Endodermal cell (in vitro differentiated cells): ENCODE measurements at regions not wholly inside any gene's neighbourhood (a gene's known extent, or its start where the extent isn't known, plus 50 kb on each side); places are given as distances from the start of the nearest gene placed in this dataset.

Experiments
- DNase-seq: peaks from one replicate; pipeline ENCODE4 v3.0.0-alpha.2; 2017
- H3K27ac ChIP-seq: 2 replicates; pipeline ENCODE4 v1.5.1; 2013; ENCODE audit warnings: mild to moderate bottlenecking, low read depth, low read length, moderate library complexity
- H3K27me3 ChIP-seq: 2 replicates; pipeline ENCODE4 v1.6.1; 2013; ENCODE audit warnings: mild to moderate bottlenecking, low read length, moderate library complexity; ENCODE audit not compliant: insufficient read depth, control insufficient read depth, poor library complexity, severe bottlenecking
- H3K36me3 ChIP-seq: 2 replicates; pipeline ENCODE4 v1.7.0; 2013; ENCODE audit warnings: mild to moderate bottlenecking, low read length, moderate library complexity; ENCODE audit not compliant: control insufficient read depth, insufficient read depth
- H3K4me1 ChIP-seq: one replicate; pipeline ENCODE4 v1.7.0; 2013; ENCODE audit warnings: low read length; ENCODE audit not compliant: control insufficient read depth, insufficient read depth
- H3K4me3 ChIP-seq: 2 replicates; pipeline ENCODE4 v1.5.1; 2013; ENCODE audit warnings: mild to moderate bottlenecking, low read length, moderate library complexity
- H3K9ac ChIP-seq: 2 replicates; pipeline ENCODE4 v1.6.1; 2013; ENCODE audit warnings: mild to moderate bottlenecking, low read length, moderate library complexity; ENCODE audit not compliant: poor library complexity, severe bottlenecking; ENCODE audit errors: extremely low read depth
- H3K9me3 ChIP-seq: 2 replicates; pipeline ENCODE4 v1.6.1; 2013; ENCODE audit warnings: mild to moderate bottlenecking, low read length, moderate library complexity; ENCODE audit not compliant: control insufficient read depth
- H3K27ac Mint-ChIP-seq: 2 replicates; pipeline ENCODE4 v1.8.0; 2020; ENCODE audit warnings: mixed read lengths
- H3K27me3 Mint-ChIP-seq: 2 replicates; pipeline ENCODE4 v1.8.0; 2021; ENCODE audit warnings: mild to moderate bottlenecking, mixed read lengths; ENCODE audit not compliant: insufficient read depth
- H3K36me3 Mint-ChIP-seq: 2 replicates; pipeline ENCODE4 v1.8.0; 2020; ENCODE audit warnings: low read depth, mixed read lengths
- H3K4me1 Mint-ChIP-seq: 2 replicates; pipeline ENCODE4 v1.8.0; 2020; ENCODE audit warnings: mixed read lengths
- H3K4me3 Mint-ChIP-seq: 2 replicates; pipeline ENCODE4 v1.8.0; 2020; ENCODE audit warnings: mild to moderate bottlenecking, moderate library complexity, mixed read lengths
- H3K9me3 Mint-ChIP-seq: 2 replicates; pipeline ENCODE4 v1.8.0; 2020; ENCODE audit warnings: mild to moderate bottlenecking, mixed read lengths
- CTCF ChIP-seq: fragments of 200-600 bp; sonication (generic); conservative IDR thresholded peaks from 2 replicates; pipeline ENCODE4 v1.5.0; 2021; ENCODE audit warnings: antibody characterized with exemption, mild to moderate bottlenecking
- WGBS, 2 experiments: methylation state at CpG; one replicate each; pipeline versions ENCODE4 v1.1.5 to v1.1.7; 2013; ENCODE audit warnings: missing lambda C conversion rate in 2 of 2, mixed read lengths in 1 of 2; ENCODE audit not compliant: insufficient coverage in 1 of 2, insufficient read length in 1 of 2; 5-methylcytosine and 5-hydroxymethylcytosine counted together

- Histone ChIP-seq H3K27ac (no peak overlapping the region), H3K4me3 (no peak overlapping the region), H3K9ac (no peak overlapping the region), H3K27me3 (no peaks in the 10 kb centered on the region), H3K9me3 (no peaks in the 10 kb centered on the region), H3K36me3 (no peaks in the 10 kb centered on the region), H3K4me1 (no peaks in the 10 kb centered on the region)
- WGBS, 2 experiments: 86 to 100% methylated on average over 1 to 2 of the region's 2 CpGs
- H3K27me3 Mint-ChIP-seq: no peaks in the 10 kb centered on the region
- H3K4me1 Mint-ChIP-seq: no peaks in the 10 kb centered on the region
- no peaks in the 10 kb centered on the region for H3K9me3 Mint-ChIP-seq
- DNase-seq: no peak
- H3K36me3 Mint-ChIP-seq: no peaks in the 10 kb centered on the region
- H3K4me3 Mint-ChIP-seq: no peak overlapping the region
- TF ChIP-seq CTCF: no peak
- no peak overlapping the region for H3K27ac Mint-ChIP-seq
These were observed 731.5 kb upstream of the MARCKS start for GRCh38 chr6:113125626-113126025.

- Histone ChIP-seq H3K4me3 (no peak overlapping the region), H3K36me3 (no peaks in the 10 kb centered on the region), H3K27me3 (no peaks in the 10 kb centered on the region), H3K4me1 (no peaks in the 10 kb centered on the region), H3K9ac (no peak overlapping the region), H3K9me3 (no peaks in the 10 kb centered on the region), H3K27ac (no peak overlapping the region)
- Mint-ChIP-seq H3K4me1 (no peaks in the 10 kb centered on the region), H3K9me3 (no peaks in the 10 kb centered on the region), H3K27ac (no peak overlapping the region), H3K36me3 (no peaks in the 10 kb centered on the region), H3K4me3 (no peak overlapping the region), H3K27me3 (no peaks in the 10 kb centered on the region)
- 85 to 97% methylated on average over 3 to 5 of the region's 5 CpGs for WGBS, 2 experiments
- no peak for TF ChIP-seq CTCF
- no peak for DNase-seq
These were observed 729.2 kb upstream of the MARCKS start for GRCh38 chr6:113127786-113128419.

GRCh38 chr6:113128661-113129060, 728.5 kb upstream of the MARCKS start:
- TF ChIP-seq CTCF: no peak
- Histone ChIP-seq H3K9ac (no peak overlapping the region), H3K27me3 (no peaks in the 10 kb centered on the region), H3K9me3 (no peaks in the 10 kb centered on the region), H3K4me1 (no peaks in the 10 kb centered on the region), H3K36me3 (no peaks in the 10 kb centered on the region), H3K4me3 (no peak overlapping the region), H3K27ac (no peak overlapping the region)
- H3K27ac Mint-ChIP-seq: no peak overlapping the region
- no peaks in the 10 kb centered on the region for H3K4me1 Mint-ChIP-seq
- no peaks in the 10 kb centered on the region for H3K36me3 Mint-ChIP-seq
- WGBS, 2 experiments: 90 to 95% methylated on average over 3 of the region's 3 CpGs
- H3K4me3 Mint-ChIP-seq: no peak overlapping the region
- H3K27me3 Mint-ChIP-seq: no peaks in the 10 kb centered on the region
- DNase-seq: no peak
- H3K9me3 Mint-ChIP-seq: no peaks in the 10 kb centered on the region
